GM19395 (cell line): ENCODE measurements at regions not wholly inside any gene's neighbourhood (a gene's known extent, or its start where the extent isn't known, plus 50 kb on each side); places are given as distances from the start of the nearest gene placed in this dataset.

Source experiments
- ATAC-seq: cut with Tn5 transposase; IDR thresholded peaks from one replicate; pipeline ENCODE4 v1.9.1; 2021; ENCODE audit warnings: mild to moderate bottlenecking, moderate library complexity; ENCODE audit not compliant: unreplicated experiment

GRCh38 chr9:17019398-17019797, 115.4 kb upstream of the CNTLN start:
- ATAC-seq: no peak

DNA sequence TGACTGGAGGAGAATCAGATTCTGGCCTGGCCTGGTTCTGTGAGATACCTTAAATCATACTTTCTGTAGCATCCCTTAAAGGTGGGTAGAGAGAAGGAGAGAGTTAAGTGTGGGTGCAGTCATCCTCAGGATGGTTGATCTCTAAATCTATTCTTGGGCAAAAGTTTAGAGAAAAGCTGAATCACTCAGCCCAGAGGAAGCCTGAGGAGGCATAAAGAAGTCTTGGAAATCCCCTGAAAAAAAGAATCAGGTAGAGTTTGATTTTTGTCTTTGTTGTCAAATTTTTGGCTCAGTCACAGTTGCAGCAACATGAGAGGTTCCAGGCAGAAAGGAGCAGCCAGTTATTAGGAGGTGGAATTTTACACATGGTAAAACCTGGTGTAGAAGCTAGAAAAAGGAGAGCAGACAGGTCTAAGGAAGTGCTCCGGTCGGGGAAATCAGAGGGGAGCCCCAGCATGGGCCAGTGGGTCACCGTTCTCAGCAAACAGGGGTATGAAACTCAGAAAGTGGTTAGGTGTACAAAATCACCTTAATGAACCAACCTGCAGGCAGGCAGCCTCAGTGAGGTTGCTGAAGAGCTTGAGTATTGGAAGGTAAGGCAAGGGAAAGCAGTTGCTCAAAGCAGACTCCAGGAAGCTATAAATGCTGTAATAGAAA, 116.2 kb upstream of the CNTLN start:
- no peak for ATAC-seq

DNA sequence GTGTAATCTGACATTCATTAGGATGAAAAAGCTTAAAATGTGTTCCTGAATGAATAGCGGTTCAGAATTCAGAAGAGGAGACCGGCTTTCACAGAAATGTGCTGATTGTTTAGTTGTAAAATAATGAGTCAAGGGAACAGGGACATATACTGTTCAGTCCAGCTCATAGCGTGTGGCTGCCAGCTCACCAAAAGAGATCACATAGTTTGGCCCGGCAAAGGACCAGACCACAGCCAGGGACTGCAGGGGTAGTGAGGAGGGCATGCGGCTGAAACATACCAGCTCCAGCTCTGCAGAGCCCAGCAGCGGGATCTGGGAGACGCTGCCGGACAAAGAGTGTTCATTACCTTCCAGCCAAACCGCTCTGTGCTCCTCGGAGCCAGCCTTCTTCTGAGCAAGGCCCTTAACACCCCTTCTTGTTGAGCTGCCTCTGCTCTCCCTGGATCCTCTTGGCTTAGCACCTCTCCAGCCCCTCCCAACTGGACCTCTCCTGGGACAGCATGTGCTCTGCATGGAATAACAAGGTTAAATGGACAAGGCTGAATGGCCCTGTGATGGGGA, 116.8 kb upstream of the CNTLN start:
- ATAC-seq: no peak

GRCh38 chr9:17013891-17014290, 120.9 kb upstream of the CNTLN start:
- ATAC-seq: no peak

- ATAC-seq: no peak
Measured at GRCh38 chr9:17013010-17013409, 121.8 kb upstream of the CNTLN start.

DNA sequence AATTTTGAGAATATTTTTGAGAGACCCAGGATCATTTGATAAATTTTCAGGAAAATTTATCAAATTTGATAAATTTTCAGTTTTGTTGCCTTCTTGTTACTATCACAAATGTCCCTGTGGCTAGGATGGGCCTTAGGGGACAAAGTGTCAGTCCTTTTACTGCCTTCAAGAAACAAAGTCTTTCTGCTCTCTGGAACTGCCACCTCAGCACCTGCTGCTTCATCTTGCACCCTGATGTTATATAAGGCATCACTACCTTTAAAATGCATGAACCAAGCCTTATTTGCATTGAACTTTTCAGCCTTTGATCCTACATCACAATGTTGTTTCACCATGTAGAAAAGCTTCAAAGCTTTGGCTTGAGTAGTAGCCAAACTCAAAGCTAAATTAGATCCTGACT, 123.0 kb upstream of the CNTLN start:
- no peak for ATAC-seq

DNA sequence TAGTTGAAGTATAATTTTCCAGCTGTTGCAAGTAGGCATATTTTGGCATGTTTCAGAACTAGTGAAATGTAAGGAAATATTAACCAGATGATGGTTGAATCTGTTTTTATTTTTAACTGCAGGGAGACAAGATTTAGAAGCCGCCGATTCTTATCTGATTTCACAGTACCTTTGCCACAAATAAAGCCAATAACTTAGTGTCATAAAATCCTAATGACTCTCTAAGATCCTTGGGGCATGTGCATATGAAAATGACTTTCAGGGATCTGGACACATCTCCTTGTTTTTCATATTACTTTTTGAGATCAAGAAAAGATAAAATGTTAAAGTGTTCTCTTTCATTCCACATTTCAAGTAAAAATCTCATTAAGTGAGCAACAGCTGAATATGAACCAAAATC, 125.8 kb upstream of the CNTLN start:
- ATAC-seq: no peak

DNA sequence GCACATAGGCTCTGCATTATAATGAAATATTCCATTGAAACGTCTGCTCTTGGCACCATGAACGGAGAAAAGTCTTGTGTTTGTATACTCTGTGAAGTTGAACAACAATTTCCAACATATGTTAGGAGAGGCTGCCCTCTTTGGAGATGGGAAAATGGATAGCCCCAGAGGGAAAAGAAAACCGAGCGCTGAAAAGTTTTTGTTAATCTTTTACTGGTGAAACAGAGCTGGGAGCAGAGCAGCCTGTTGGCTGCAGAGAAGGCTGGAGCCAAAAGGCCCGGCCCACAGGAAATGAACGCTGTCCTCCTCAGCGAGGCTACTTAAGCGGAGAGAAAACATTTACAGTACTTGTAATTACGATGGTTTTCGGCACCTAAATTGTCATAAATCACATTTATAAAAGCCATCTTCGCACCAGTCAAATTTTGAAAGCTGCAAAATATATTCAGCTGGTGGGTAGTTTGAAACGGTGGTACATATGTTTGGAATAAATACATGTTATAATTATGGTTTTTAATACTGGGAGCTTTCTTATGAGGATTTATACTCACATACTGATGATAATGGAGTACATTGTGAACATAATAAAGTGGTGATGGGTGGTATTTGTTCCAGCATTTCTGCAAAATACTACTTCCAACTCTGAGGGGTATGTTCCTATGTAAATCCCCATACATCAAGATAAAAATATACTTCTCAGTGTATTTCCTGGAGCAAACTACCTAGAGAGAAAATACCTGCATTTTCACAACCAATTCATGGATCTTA, 129.6 kb upstream of the CNTLN start:
- no peak for ATAC-seq

DNA sequence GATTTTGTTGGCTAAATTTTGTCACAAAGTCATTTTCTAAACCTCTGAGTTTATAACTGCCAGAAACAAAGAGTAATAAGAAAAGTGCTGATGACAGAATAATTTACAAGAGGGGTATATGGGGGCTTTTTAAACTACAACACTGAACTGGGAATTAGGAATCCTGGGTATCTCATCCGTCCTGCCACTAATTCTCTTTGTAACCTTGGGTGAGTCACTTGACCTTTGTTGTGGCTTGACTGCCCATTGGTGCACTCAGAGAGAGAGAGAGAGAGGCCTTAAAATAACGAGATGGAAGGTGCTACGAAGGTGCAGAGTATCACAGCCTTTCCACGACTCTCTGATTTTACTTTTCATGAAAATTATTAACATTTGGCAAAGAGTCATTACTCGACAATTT, 130.3 kb upstream of the CNTLN start:
- no peak for ATAC-seq

DNA sequence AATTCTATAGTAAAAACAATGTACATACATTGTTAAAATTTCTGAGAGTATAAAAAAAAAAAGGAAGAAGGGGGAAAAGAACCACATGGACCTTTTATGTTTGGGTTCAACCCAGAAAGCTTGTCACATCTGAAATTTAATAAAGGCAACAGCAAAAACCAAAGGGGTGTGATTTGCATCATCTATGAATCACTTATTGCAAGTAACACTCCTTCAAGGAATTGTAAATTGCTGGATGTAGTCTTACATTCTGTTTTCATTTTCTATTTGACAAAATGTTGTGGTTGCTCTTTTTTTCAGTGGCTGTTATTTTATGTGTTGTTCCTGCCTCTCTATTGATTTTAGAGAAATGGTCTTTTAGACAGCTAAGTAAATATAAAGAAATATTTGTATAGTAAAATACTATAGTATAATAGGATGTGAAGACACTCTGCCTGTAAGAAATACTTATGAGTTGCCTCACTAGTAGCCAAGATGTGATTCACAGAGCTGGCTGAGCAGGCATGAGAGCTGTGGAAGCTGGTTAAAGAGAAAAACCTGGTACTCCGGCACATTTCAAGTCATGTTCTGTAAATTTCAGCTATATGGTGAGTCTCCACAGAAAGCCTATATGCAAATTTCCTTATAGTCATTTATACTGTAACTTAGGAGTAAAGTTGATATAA, 131.1 kb upstream of the CNTLN start:
- no peak for ATAC-seq

DNA sequence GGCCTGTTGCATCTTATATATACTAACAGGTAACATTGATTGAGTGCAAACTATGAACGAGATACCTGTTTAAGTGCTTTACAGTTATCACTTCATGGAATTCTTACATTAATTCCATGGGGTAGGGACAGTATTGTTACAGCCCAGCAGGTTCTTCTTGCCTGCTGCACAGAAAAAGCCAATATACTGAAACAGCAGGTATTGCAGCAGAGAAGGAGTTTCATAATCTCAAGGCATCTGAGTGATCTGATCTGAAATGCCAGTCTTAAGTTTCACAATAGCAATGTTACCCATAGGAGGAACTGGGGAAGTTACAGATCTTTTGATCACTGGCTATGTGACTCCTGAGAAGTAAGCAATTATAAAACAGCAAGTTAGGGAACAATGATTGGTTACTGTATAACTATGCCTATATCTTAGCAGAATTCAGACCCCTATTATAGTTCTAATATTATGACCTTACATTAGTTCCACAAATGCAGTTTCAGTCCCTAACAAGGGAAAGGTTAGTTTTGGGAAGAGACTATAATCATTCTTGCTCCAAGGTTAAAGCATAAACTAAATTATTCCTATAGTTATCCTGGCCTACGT, 126.5 kb upstream of the BNC2 start:
- ATAC-seq: no peak

DNA sequence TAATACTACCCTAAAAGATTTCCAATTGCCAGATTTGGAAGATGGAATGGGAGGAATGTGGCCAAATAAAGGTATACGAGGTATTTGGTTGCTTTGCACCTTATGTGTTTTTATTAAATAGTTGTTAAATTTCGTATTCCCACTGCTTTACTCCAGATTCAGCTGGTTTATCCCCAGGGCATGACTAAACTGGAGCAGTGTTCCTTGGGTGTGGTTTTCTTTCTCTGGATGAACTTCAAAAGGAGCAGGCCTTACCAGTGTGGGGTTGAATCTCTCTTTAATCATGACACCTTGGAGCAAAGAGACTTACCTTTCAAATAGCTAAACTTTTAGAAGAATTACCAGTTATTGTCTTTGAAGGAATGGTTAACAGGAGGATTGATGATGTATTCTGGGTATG, 121.7 kb upstream of the BNC2 start:
- no peak for ATAC-seq

- no peak for ATAC-seq
Measured at GRCh38 chr9:16987026-16987425, 116.6 kb upstream of the BNC2 start.

DNA sequence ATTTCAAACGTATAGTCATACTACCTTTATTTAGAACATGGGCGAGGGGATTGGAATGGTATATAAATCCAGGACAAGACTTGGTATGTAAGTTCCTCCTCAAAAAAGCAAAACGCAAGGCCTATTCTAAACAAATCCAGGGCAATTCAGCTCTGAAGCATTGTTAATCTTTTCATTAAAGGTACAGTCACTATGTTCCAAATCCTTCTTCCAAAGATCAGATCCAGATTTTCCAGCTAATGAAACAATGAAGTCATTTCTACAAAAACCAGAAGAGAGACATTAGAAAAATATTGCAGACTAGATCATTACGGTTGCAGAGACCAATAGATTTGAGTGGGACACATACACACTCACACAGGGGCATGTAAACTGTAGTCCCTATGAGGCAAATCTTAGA, 116.1 kb upstream of the BNC2 start:
- no peak for ATAC-seq

- no peak for ATAC-seq
Measured at GRCh38 chr9:16985559-16986348, 115.3 kb upstream of the BNC2 start.

DNA sequence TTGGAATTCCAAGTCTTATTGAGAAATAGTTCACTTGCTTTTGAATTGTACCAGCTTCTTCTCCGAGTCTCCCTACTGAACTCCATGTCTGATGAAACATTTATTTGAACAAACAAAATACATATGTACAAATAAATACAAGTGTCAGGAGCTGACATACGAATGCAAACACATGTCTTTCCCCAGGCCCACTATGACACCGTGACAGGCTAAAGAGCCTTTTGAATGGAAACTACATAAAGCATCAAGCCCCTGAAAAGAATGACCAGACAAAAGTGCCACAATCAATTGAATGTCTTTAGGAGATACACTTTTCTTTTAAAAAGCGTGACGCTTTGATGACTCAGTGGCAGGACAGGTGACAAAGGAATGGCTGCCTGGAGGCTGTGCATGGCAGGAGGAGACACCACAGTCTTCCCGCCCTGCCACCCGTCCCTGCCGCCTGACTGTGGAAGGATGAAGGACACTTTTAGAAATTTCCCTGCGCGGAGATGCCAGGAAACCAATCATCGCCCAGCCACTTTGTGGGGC, 112.4 kb upstream of the BNC2 start:
- ATAC-seq: no peak

- no peak for ATAC-seq
Measured at GRCh38 chr9:16976427-16976826, 106.0 kb upstream of the BNC2 start.

GRCh38 chr9:16974436-16974835, 104.0 kb upstream of the BNC2 start:
- ATAC-seq: no peak

DNA sequence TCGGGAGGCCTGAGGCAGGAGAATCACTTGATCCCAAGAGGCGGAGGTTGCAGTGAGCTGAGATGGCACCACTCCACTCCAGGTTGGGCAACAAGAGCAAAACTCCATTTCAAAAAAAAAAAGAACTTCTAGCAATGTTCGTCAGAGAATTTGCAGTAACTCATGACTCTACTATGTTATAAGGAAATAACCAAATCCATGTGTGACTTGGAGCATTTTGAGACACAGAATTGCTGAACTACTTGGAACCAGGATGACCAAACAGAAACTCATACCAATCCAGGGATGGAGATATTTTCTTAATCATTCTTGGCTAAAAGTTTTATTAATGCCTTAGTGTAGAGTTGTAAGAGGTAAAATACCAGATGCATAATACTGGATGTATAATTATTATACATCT, 99.9 kb upstream of the BNC2 start:
- ATAC-seq: no peak

- ATAC-seq: no peak
Measured at GRCh38 chr9:16964228-16964627, 93.8 kb upstream of the BNC2 start.
